Endothelial cell (in vitro differentiated cells): ENCODE measurements at regions not wholly inside any gene's neighbourhood (a gene's known extent, or its start where the extent isn't known, plus 50 kb on each side); places are given as distances from the start of the nearest gene placed in this dataset.
"Not testable (repeated sequence)": the region's sequence is repeated elsewhere in the genome, so short reads cannot be mapped to it uniquely, and the experiment has no call there.

Experiments used
- DNase-seq: peaks from one replicate; pipeline ENCODE4 v3.0.0; 2021; ENCODE audit warnings: low spot score
- H3K27ac Mint-ChIP-seq: one replicate; pipeline ENCODE4 v1.8.0; 2021; ENCODE audit warnings: mixed read lengths, inconsistent platforms; ENCODE audit not compliant: unreplicated experiment
- H3K27me3 Mint-ChIP-seq: one replicate; pipeline ENCODE4 v1.8.0; 2021; ENCODE audit warnings: mild to moderate bottlenecking, moderate library complexity, mixed read lengths, inconsistent platforms; ENCODE audit not compliant: unreplicated experiment
- H3K36me3 Mint-ChIP-seq: one replicate; pipeline ENCODE4 v1.8.0; 2021; ENCODE audit warnings: mild to moderate bottlenecking, low read depth, mixed read lengths, inconsistent platforms; ENCODE audit not compliant: unreplicated experiment
- H3K4me1 Mint-ChIP-seq: one replicate; pipeline ENCODE4 v1.8.0; 2021; ENCODE audit warnings: mild to moderate bottlenecking, mixed read lengths, inconsistent platforms; ENCODE audit not compliant: unreplicated experiment
- H3K4me3 Mint-ChIP-seq: one replicate; pipeline ENCODE4 v1.8.0; 2021; ENCODE audit warnings: mild to moderate bottlenecking, mixed read lengths, inconsistent platforms; ENCODE audit not compliant: unreplicated experiment
- H3K9me3 Mint-ChIP-seq: one replicate; pipeline ENCODE4 v1.8.0; 2021; ENCODE audit warnings: mixed read lengths, inconsistent platforms; ENCODE audit not compliant: unreplicated experiment
- CTCF ChIP-seq: fragments of 200-600 bp; sonication (generic); IDR thresholded peaks from one replicate; pipeline ENCODE4 v1.5.0; 2021; ENCODE audit warnings: antibody characterized with exemption; ENCODE audit not compliant: unreplicated experiment

DNA sequence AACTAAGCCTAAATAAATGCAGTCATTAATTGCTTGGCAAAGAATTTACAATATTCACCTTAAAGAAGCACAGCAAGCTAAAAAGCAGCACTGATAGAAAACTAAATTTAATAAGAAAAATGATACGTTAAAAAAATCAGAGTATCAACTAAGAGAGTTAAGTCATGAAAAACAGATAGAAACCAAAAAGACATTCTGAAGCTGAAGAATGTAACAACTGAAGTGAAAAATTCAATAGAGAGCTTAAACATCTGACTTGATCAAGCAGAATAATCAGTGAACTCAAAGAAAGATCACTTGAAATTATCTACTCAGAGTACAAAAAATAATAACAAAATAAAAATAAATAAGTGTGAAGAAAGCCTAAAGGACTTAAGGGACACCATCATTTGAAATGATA is 588.0 kb upstream of the HS3ST1 start:
- no peak overlapping the region for H3K4me3 Mint-ChIP-seq

GRCh38 chr4:12005471-12005870 is 576.8 kb upstream of the HS3ST1 start:
- Mint-ChIP-seq H3K27me3 (no peaks in the 10 kb centered on the region), H3K27ac (no peak overlapping the region), H3K9me3 (no peaks in the 10 kb centered on the region), H3K36me3 (no peaks in the 10 kb centered on the region), H3K4me3 (no peak overlapping the region), H3K4me1 (no peaks in the 10 kb centered on the region)
- no peak for DNase-seq
- TF ChIP-seq CTCF, result no peak

More for the DNA sequence above, 588.0 kb upstream of the HS3ST1 start:
- DNase-seq, result no peak
- Mint-ChIP-seq H3K27me3 (no peaks in the 10 kb centered on the region), H3K4me1 (no peaks in the 10 kb centered on the region), H3K36me3 (no peaks in the 10 kb centered on the region), H3K9me3 (no peaks in the 10 kb centered on the region), H3K27ac (no peak overlapping the region)
- no peak for TF ChIP-seq CTCF

GRCh38 chr4:11996581-11996980 is 567.9 kb upstream of the HS3ST1 start:
- H3K27me3 Mint-ChIP-seq, H3K9me3 Mint-ChIP-seq, H3K36me3 Mint-ChIP-seq, DNase-seq, H3K27ac Mint-ChIP-seq, H3K4me1 Mint-ChIP-seq, H3K4me3 Mint-ChIP-seq: not testable (repeated sequence)

DNA sequence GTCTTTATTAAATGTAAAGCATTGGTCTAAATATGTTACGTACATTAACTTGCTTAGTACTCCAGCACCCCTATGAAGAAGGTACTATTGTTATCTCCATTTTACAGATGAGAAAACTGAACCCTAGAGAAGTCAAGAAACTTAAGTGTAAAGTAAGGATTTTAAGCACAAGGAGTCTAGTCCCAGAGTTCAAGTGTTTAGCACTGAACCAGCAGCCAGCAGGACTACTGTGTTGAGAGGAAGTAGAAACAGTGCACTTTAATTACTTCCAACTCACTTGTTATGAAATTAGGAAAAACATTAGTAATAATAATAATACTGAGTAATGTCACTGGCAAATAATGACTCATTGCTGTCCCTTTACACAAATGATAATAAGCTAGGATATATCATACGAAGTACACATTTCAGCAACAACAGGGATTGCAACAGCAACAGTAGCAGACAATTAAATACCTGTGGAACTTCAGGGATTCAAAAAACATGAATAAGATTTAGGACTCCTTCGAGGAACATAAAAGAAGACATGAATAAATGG is 548.1 kb upstream of the HS3ST1 start:
- no peak for DNase-seq
- Mint-ChIP-seq H3K4me3 (no peak overlapping the region), H3K27ac (no peak overlapping the region), H3K4me1 (peaks cover 4% of the 10 kb centered on the region), H3K36me3 (no peaks in the 10 kb centered on the region), H3K27me3 (no peaks in the 10 kb centered on the region), H3K9me3 (no peaks in the 10 kb centered on the region)
- TF ChIP-seq CTCF, result no peak

DNA sequence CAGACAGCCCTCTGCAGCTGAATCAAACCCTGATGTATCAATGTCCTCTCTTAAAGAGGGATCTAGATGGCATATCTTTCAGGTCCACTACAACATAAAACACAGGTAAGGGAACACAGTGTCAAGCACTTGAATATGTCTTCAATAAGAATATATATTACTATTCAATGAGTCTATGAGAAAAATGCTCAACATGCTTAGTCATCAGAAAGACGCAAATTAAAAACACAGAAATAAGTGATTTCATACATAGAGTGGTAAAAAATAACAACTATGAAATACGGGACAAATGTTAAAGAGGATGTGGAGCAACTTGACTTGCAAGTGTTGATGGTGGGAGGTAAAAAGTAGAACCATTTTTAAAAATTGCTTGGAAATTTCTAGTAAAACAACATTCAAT is 544.6 kb upstream of the HS3ST1 start:
- no peak for TF ChIP-seq CTCF
- Mint-ChIP-seq H3K36me3 (no peaks in the 10 kb centered on the region), H3K27ac (no peak overlapping the region), H3K9me3 (no peaks in the 10 kb centered on the region), H3K4me3 (no peak overlapping the region), H3K27me3 (no peaks in the 10 kb centered on the region), H3K4me1 (no peaks in the 10 kb centered on the region)
- no peak for DNase-seq
